ENCODE measurements at regions not wholly inside any gene's neighbourhood (a gene's known extent, or its start where the extent isn't known, plus 50 kb on each side); places are given as distances from the start of the nearest gene placed in this dataset.

- TF ChIP-seq ZNF335 (CRISPR knock-in tag; IDR thresholded peaks at IDR 0.05), result no peak
- TF ChIP-seq ZNF331 (CRISPR knock-in tag; IDR thresholded peaks at IDR 0.05), result peak; percentile 89
- peak; percentile 44; the same call in 1 of the 2 replicates for TF ChIP-seq FOXO1 (CRISPR knock-in tag; IDR thresholded peaks at IDR 0.05)
- TF ChIP-seq TARDBP (CRISPR knock-in tag; IDR thresholded peaks at IDR 0.05), result peak; percentile 65; the same call in 1 of the 2 replicates
- TF ChIP-seq AHDC1 (CRISPR knock-in tag; IDR thresholded peaks at IDR 0.05; ENCODE audit: borderline replicate concordance), result peak; percentile 69; the same call in 1 of the 2 replicates
- TF ChIP-seq SAP130 (CRISPR knock-in tag; IDR thresholded peaks at IDR 0.05; ENCODE audit: low read depth), result 0 out of 2 replicates have a peak, but pooled peaks have one; percentile 20
- TF ChIP-seq ZIK1 (CRISPR knock-in tag; IDR thresholded peaks at IDR 0.05; ENCODE audit: borderline replicate concordance, low read depth), result no peak
- peak; percentile 40; the same call in 1 of the 2 replicates for TF ChIP-seq TRIM24 (CRISPR knock-in tag; IDR thresholded peaks at IDR 0.05)
- 0 out of 2 replicates have a peak, but pooled peaks have one; percentile 48 for TF ChIP-seq ZNF124 (CRISPR knock-in tag; IDR thresholded peaks at IDR 0.05)
- no peak for TF ChIP-seq PRDM15 (CRISPR knock-in tag; IDR thresholded peaks at IDR 0.05)
- TF ChIP-seq MTA3 (CRISPR knock-in tag; IDR thresholded peaks at IDR 0.05), result no peak
- peak; percentile 47; the same call in 1 of the 2 replicates for TF ChIP-seq HMG20B (CRISPR knock-in tag; conservative IDR thresholded peaks at IDR 0.05)
- TF ChIP-seq ZNF512B (CRISPR knock-in tag; IDR thresholded peaks at IDR 0.05; ENCODE audit: borderline replicate concordance), result 0 out of 2 replicates have a peak, but pooled peaks have one; percentile 54
- TF ChIP-seq ZNF362 (CRISPR knock-in tag; IDR thresholded peaks at IDR 0.05; ENCODE audit: borderline replicate concordance), result peak; percentile 33; the same call in 1 of the 2 replicates
- TF ChIP-seq ZNF550 (CRISPR knock-in tag; IDR thresholded peaks at IDR 0.05; ENCODE audit: borderline replicate concordance), result no peak
Observed at GRCh38 chr14:22427771-22428231, 161.2 kb downstream of the DAD1 start (continued).

Data from HepG2 (cell line).